Sigmoid colon (tissue), 4 donors: ENCODE measurements at regions not wholly inside any gene's neighbourhood (a gene's known extent, or its start where the extent isn't known, plus 50 kb on each side); places are given as distances from the start of the nearest gene placed in this dataset.

Experiments used
- EP300 ChIP-seq, 4 donors: sonication (generic); formaldehyde crosslinking; IDR thresholded peaks; one replicate each; pipeline ENCODE4 v1.6.1; 2017; ENCODE audit warnings: antibody characterized with exemption in 4 of 4
- POLR2A ChIP-seq, 2 donors: fragments of 450-650 bp; IDR thresholded peaks; one replicate each; pipeline ENCODE4 v1.6.1; 2016; ENCODE audit warnings: antibody characterized with exemption in 2 of 2, mild to moderate bottlenecking in 2 of 2, moderate library complexity in 2 of 2
- TF ChIP-seq, protein P1 (sequence below), 4 experiments: fragments of 450-650 bp in 3 of 4; fragments of 200-600 bp in 1 of 4; IDR thresholded peaks; one replicate each; pipeline ENCODE4 v1.5.1; 2016 to 2019; ENCODE audit warnings: antibody characterized with exemption in 4 of 4, mild to moderate bottlenecking in 3 of 4, moderate library complexity in 2 of 4

DNA sequence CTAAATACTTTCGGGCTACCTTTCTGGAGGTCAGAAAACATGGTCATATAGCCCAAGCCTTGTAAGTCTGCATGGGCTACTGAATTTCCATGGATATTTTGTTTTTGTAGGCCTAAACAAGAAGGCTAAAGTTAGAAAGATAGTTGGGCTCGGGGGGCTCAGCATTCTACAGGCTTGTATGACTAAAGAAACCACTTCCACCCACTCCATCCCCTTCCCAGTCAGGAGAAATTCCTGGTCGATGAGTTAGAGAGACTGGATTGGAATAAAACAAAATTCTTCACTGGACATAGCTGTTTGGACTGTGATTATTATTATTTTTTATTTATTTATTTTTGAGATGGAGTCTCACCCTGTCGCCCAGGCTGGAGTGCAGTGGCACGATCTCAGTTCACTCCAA lies 539.4 kb upstream of the TNP1 start:
- TF ChIP-seq POLR2A (IDR thresholded peaks at IDR 0.05) (no peak), EP300 (IDR thresholded peaks at IDR 0.05) (no peak)
- TF ChIP-seq, protein P1, sequence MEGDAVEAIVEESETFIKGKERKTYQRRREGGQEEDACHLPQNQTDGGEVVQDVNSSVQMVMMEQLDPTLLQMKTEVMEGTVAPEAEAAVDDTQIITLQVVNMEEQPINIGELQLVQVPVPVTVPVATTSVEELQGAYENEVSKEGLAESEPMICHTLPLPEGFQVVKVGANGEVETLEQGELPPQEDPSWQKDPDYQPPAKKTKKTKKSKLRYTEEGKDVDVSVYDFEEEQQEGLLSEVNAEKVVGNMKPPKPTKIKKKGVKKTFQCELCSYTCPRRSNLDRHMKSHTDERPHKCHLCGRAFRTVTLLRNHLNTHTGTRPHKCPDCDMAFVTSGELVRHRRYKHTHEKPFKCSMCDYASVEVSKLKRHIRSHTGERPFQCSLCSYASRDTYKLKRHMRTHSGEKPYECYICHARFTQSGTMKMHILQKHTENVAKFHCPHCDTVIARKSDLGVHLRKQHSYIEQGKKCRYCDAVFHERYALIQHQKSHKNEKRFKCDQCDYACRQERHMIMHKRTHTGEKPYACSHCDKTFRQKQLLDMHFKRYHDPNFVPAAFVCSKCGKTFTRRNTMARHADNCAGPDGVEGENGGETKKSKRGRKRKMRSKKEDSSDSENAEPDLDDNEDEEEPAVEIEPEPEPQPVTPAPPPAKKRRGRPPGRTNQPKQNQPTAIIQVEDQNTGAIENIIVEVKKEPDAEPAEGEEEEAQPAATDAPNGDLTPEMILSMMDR (IDR thresholded peaks at IDR 0.05): no peak
